Nephron progenitor cell (in vitro differentiated cells): ENCODE measurements at regions not wholly inside any gene's neighbourhood (a gene's known extent, or its start where the extent isn't known, plus 50 kb on each side); places are given as distances from the start of the nearest gene placed in this dataset.
"Not testable (repeated sequence)": the region's sequence is repeated elsewhere in the genome, so short reads cannot be mapped to it uniquely, and the experiment has no call there.

ENCODE experiments used
- DNase-seq: peaks from one replicate; pipeline ENCODE4 v3.0.0; 2021
- H3K27ac Mint-ChIP-seq: 2 replicates; pipeline ENCODE4 v1.8.0; 2021; ENCODE audit warnings: mild to moderate bottlenecking, moderate library complexity, mixed read lengths
- H3K27me3 Mint-ChIP-seq: 2 replicates; pipeline ENCODE4 v1.8.0; 2021; ENCODE audit warnings: mild to moderate bottlenecking, low read depth, mixed read lengths; ENCODE audit not compliant: poor library complexity
- H3K36me3 Mint-ChIP-seq: 2 replicates; pipeline ENCODE4 v1.8.0; 2021; ENCODE audit warnings: low read depth, mixed read lengths
- H3K4me1 Mint-ChIP-seq: 2 replicates; pipeline ENCODE4 v1.8.0; 2021; ENCODE audit warnings: mixed read lengths
- H3K4me3 Mint-ChIP-seq: 2 replicates; pipeline ENCODE4 v1.8.0; 2021; ENCODE audit warnings: mild to moderate bottlenecking, moderate library complexity, mixed read lengths
- H3K9me3 Mint-ChIP-seq: 2 replicates; pipeline ENCODE4 v1.8.0; 2021; ENCODE audit warnings: mild to moderate bottlenecking, moderate library complexity, mixed read lengths
- TF ChIP-seq, protein P1 (sequence below): fragments of 200-600 bp; sonication (generic); IDR thresholded peaks from 2 replicates; pipeline ENCODE4 v1.5.0; 2021; ENCODE audit warnings: antibody characterized with exemption

DNA sequence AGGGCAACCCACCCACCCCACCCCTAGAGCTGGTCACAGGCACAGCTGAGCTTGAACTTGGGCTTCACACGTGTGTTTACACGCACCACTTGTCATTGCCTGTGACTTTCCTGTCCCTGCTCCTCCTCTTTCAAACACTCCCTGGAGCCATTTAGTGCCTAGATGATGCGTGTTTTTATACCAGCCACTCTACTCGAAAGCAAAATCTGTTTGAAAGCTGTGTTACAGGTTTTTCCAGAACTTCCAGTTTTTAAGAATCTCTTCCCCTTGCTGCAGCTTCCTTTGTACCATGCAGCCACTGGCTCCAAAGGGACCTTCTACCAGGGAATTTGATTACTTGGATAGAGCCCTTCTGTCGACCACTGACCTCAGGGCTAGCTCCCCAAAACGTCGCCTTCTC lies 78.8 kb upstream of the SPRY4 start:
- Mint-ChIP-seq H3K36me3 (peaks cover 9% of the 10 kb centered on the region), H3K4me3 (no peak overlapping the region), H3K27ac (peak overlapping the region; percentile 46), H3K27me3 (no peaks in the 10 kb centered on the region), H3K9me3 (no peaks in the 10 kb centered on the region), H3K4me1 (peaks cover 60% of the 10 kb centered on the region)
- DNase-seq = no peak
- TF ChIP-seq, protein P1, sequence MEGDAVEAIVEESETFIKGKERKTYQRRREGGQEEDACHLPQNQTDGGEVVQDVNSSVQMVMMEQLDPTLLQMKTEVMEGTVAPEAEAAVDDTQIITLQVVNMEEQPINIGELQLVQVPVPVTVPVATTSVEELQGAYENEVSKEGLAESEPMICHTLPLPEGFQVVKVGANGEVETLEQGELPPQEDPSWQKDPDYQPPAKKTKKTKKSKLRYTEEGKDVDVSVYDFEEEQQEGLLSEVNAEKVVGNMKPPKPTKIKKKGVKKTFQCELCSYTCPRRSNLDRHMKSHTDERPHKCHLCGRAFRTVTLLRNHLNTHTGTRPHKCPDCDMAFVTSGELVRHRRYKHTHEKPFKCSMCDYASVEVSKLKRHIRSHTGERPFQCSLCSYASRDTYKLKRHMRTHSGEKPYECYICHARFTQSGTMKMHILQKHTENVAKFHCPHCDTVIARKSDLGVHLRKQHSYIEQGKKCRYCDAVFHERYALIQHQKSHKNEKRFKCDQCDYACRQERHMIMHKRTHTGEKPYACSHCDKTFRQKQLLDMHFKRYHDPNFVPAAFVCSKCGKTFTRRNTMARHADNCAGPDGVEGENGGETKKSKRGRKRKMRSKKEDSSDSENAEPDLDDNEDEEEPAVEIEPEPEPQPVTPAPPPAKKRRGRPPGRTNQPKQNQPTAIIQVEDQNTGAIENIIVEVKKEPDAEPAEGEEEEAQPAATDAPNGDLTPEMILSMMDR = no peak

DNA sequence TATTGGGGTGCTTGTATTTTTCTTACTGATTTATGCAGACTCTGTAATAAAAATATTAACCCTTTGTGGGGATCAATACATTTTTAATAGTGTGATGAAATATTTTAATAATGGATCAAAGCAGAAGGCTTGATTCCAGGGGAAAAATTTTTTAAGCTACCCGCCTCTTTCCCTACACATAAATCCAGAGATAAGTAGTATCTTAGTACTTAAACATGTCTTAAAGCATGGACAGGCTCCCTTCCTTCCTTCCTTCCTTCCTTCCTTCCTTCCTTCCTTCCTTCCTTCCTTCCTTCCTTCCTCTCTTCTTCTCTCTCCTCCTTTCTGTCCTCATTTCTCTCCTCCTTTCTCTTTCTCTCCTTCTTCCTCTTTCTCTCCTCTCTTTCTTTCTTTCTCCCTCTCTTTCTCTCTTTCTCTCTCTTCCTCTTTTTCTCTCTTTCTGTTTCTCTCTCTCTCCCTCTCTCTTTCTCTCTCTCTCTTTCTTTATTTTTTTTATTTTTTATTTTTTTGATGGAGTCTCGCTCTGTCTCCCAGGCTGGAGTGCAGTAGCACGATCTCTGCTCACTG lies 78.0 kb upstream of the SPRY4 start:
- H3K9me3 Mint-ChIP-seq = peaks cover under 1% of the 10 kb centered on the region
- H3K27ac Mint-ChIP-seq = no peak overlapping the region
- TF ChIP-seq, protein P1 = no peak
- no peaks in the 10 kb centered on the region for H3K27me3 Mint-ChIP-seq
- no peak overlapping the region for H3K4me3 Mint-ChIP-seq
- no peak for DNase-seq
- H3K4me1 Mint-ChIP-seq = peaks cover 58% of the 10 kb centered on the region
- H3K36me3 Mint-ChIP-seq = peaks cover 11% of the 10 kb centered on the region

DNA sequence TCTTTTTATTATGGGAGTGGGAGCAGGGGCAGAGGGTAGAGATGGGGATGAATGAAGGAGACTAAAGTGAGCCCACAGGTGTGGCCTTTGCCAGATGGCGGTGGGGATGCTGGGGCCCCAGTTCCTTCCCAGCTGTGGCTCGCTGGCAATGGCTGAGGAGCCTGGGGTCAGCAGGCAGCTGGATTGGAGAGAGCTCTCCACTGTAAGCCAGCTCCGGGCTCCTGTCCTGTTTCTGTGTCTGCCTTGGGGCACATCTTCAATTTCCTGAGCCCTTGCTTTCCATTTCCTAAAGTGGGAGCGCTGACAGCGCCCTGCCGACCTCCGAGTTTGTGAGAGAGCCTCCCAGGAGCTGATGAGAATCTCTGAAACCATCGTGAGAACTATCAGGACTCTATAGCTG lies 75.6 kb upstream of the SPRY4 start:
- Mint-ChIP-seq H3K36me3 (peaks cover 35% of the 10 kb centered on the region), H3K4me1 (peaks cover 61% of the 10 kb centered on the region), H3K27me3 (no peaks in the 10 kb centered on the region), H3K27ac (peak overlapping the region; percentile 89), H3K4me3 (no peak overlapping the region), H3K9me3 (peaks cover 25% of the 10 kb centered on the region)
- TF ChIP-seq, protein P1 = no peak
- DNase-seq = no peak

DNA sequence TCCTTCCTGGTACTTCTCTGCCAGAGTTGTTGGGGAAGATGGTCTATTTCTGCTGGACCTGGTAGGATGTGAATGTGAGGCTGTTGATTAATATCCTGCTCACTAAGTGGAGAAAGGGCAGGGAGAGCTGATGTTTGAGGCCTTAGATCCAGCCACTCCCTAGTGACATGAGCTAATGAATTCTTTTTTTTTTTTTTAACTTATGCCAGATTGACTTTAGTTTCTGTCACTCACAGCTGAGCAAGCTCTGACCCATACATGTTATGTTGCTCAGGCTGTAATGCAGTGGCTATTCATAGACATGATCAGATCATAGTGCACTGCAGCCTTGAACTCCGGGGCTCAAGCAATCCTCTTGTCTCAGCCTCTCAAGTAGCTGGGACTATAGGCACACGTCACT lies 75.1 kb upstream of the SPRY4 start:
- H3K9me3 Mint-ChIP-seq = peaks cover 30% of the 10 kb centered on the region
- no peak overlapping the region for H3K4me3 Mint-ChIP-seq
- DNase-seq = no peak
- TF ChIP-seq, protein P1 = no peak
- H3K4me1 Mint-ChIP-seq = peaks cover 55% of the 10 kb centered on the region
- peak overlapping the region; percentile 7 for H3K27ac Mint-ChIP-seq
- no peaks in the 10 kb centered on the region for H3K27me3 Mint-ChIP-seq
- H3K36me3 Mint-ChIP-seq = peaks cover 40% of the 10 kb centered on the region

DNA sequence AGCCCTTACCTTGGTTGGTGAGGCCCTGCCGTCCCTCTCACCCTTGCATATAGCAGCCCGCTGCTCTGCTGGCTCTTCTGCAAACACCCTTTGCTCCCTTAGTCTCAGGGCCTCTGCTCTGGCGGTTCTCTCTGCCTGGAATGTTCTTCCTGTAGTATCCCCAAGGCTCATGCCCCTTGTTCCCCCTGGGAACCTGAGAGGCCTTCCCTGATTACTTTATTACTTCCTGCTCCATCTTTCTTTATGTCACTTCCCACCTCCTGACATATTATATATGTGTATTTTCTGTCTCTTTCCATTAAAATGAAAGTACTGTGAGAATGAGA lies 73.9 kb upstream of the SPRY4 start:
- peaks cover 47% of the 10 kb centered on the region for H3K36me3 Mint-ChIP-seq
- peaks cover 43% of the 10 kb centered on the region for H3K4me1 Mint-ChIP-seq
- peaks cover 36% of the 10 kb centered on the region for H3K9me3 Mint-ChIP-seq
- TF ChIP-seq, protein P1 = no peak
- H3K4me3 Mint-ChIP-seq = no peak overlapping the region
- DNase-seq = no peak
- no peaks in the 10 kb centered on the region for H3K27me3 Mint-ChIP-seq
- H3K27ac Mint-ChIP-seq = peak overlapping the region; percentile 93

DNA sequence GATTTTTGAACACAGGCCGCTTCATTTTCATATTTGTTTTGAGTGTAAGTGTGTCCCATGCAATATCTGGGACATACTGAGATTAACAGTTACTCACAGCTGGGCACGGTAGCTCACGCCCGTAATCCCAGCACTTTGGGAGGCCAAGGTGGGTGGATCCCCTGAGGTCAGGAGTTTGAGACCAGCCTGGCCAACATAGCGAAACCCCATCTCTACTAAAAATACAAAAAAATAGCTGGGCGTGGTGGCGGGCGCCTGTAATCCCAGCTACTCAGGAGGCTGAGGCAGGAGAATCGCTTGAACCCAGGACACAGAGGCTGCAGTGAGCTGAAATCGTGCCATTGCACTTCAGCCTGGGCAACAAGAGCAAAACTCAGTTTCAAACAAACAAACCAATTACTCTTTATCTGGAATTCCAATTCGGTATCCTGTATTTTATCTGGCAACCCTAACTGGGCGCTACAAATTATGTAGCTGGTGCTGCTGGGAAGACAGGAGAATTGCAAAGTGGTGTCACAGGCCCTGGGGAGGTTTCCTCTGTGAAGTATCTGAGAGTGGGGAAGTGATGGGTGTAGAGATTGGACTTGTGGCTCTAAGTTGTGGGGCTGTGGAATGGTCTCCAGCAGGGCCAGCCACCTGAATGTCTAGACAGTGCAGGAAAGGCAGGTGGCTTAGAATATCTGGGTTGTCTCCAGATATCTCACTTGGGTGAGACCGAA lies 73.3 kb upstream of the SPRY4 start:
- H3K4me3 Mint-ChIP-seq, DNase-seq, H3K27me3 Mint-ChIP-seq, H3K27ac Mint-ChIP-seq: not testable (repeated sequence)
- H3K36me3 Mint-ChIP-seq = peaks cover 50% of the 10 kb centered on the region
- H3K4me1 Mint-ChIP-seq = peaks cover 43% of the 10 kb centered on the region
- peaks cover 40% of the 10 kb centered on the region for H3K9me3 Mint-ChIP-seq
